Tibial nerve (tissue), 4 donors: ENCODE measurements at regions not wholly inside any gene's neighbourhood (a gene's known extent, or its start where the extent isn't known, plus 50 kb on each side); places are given as distances from the start of the nearest gene placed in this dataset.

Source experiments
- DNase-seq, 2 donors: peaks; one replicate each; pipeline ENCODE4 v3.0.0-alpha.2; 2019; ENCODE audit warnings: low spot score in 2 of 2
- H3K27ac ChIP-seq, 4 donors: fragments of 200-600 bp; sonication (generic) in 3 of 4; one replicate each; pipeline ENCODE4 v1.5.1; 2017 to 2019; ENCODE audit warnings: mild to moderate bottlenecking in 1 of 4
- H3K27me3 ChIP-seq, 2 donors: fragments of 200-600 bp; sonication (generic) in 1 of 2; one replicate each; pipeline versions ENCODE4 v1.5.1 to v1.6.0; 2017 to 2019
- H3K36me3 ChIP-seq, 3 donors: fragments of 200-600 bp; sonication (generic); one replicate each; pipeline ENCODE4 v1.5.1; 2018 to 2019
- H3K4me1 ChIP-seq, 4 donors: fragments of 200-600 bp; sonication (generic) in 3 of 4; one replicate each; pipeline ENCODE4 v1.5.1; 2017 to 2019
- H3K4me3 ChIP-seq, 4 donors: fragments of 200-600 bp; sonication (generic) in 3 of 4; one replicate each; pipeline ENCODE4 v1.5.1; 2017 to 2019; ENCODE audit warnings: mild to moderate bottlenecking in 1 of 4, moderate library complexity in 1 of 4
- H3K9me3 ChIP-seq, 4 donors: fragments of 200-600 bp; sonication (generic) in 3 of 4; one replicate each; pipeline ENCODE4 v1.5.1; 2017 to 2019
- CTCF ChIP-seq, 5 experiments: fragments of 200-600 bp in 3 of 5; fragments of 450-650 bp in 2 of 5; sonication (generic) in 3 of 5; IDR thresholded peaks; one replicate each; pipeline ENCODE4 v1.5.1; 2016 to 2019; ENCODE audit warnings: antibody characterized with exemption in 5 of 5, mild to moderate bottlenecking in 3 of 5, moderate library complexity in 2 of 5
- EP300 ChIP-seq, 2 donors: sonication (generic); formaldehyde crosslinking; IDR thresholded peaks; one replicate each; pipeline ENCODE4 v1.6.1; 2017; ENCODE audit warnings: antibody characterized with exemption in 2 of 2, mild to moderate bottlenecking in 1 of 2
- POLR2A ChIP-seq, 2 donors: fragments of 450-650 bp; IDR thresholded peaks; one replicate each; pipeline ENCODE4 v1.6.1; 2017; ENCODE audit warnings: antibody characterized with exemption in 2 of 2, mild to moderate bottlenecking in 2 of 2, moderate library complexity in 2 of 2
- WGBS, 2 donors: methylation state at CpG; one replicate each; pipeline ENCODE4 v1.1.5; 2018; 5-methylcytosine and 5-hydroxymethylcytosine counted together

- Histone ChIP-seq H3K27me3 (no peaks in the 10 kb centered on the region), H3K36me3 (no peaks in the 10 kb centered on the region), H3K4me1 (peaks cover 0 to 4% (median 0%) of the 10 kb centered on the region in 4 donors), H3K4me3 (no peak overlapping the region), H3K9me3 (no peaks in the 10 kb centered on the region), H3K27ac (no peak overlapping the region)
- peak in 1 of 2 donors; percentile 46 for DNase-seq
- 64 to 67% methylated on average over 4 of the region's 4 CpGs for WGBS, 2 donors
- TF ChIP-seq POLR2A (IDR thresholded peaks at IDR 0.05) (no peak), EP300 (IDR thresholded peaks at IDR 0.05) (peak in 1 of 2 donors; percentile 52)
Measured at GRCh38 chr20:22977047-22977785, 57.9 kb upstream of the SSTR4 start.

DNA sequence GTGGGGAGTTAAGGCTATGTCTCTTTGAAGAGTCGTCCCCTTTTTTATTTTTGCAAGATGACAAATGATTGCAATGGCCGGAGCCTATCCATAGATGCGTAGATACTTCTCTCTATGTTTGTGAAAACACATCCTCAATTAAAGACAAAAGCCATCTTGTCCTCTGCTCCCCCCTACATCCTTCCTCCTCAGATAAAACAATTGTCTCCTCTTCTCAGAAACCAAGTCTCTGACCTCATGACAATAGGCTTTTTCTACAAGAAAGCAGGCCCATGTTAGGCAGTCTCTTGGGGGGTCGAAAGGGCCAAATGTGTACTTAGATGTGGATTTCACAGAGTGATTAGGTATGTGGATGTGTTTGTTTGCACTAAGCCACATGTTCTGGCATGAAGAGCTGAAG is 51.1 kb upstream of the SSTR4 start:
- Histone ChIP-seq H3K4me3 (no peak overlapping the region), H3K27ac (no peak overlapping the region), H3K27me3 (no peaks in the 10 kb centered on the region), H3K36me3 (no peaks in the 10 kb centered on the region), H3K9me3 (no peaks in the 10 kb centered on the region), H3K4me1 (peaks cover 0 to 6% (median 0%) of the 10 kb centered on the region in 4 donors)
- no peak for TF ChIP-seq CTCF (IDR thresholded peaks at IDR 0.05)
- TF ChIP-seq EP300 (IDR thresholded peaks at IDR 0.05), result no peak
- TF ChIP-seq POLR2A (IDR thresholded peaks at IDR 0.05), result no peak
- no peak for DNase-seq
- WGBS, 2 donors, result 37 to 41% methylated on average over 4 of the region's 4 CpGs

DNA sequence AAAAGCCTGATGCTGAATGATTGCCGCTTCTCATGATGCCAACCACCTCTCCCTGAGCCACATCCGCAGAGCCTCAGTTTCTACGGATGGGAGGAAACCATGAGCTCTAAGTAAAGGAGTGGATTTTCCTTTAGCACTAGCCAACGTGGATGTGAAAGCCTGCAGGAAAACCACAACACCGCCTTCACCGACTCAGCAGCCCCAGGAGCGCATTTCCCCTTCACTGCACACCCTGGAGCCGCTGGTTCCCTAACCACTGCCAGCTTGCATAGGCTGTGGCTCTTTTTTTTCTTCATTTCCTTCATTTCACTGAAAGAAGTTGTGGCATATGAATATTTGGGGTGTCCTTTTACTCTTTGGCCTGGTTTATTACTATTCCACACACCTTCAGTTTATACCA is 50.5 kb upstream of the SSTR4 start:
- Histone ChIP-seq H3K27me3 (no peaks in the 10 kb centered on the region), H3K4me1 (peaks cover 0 to 6% (median 0%) of the 10 kb centered on the region in 4 donors), H3K9me3 (no peaks in the 10 kb centered on the region), H3K36me3 (no peaks in the 10 kb centered on the region), H3K4me3 (no peak overlapping the region), H3K27ac (no peak overlapping the region)
- DNase-seq, result no peak
- TF ChIP-seq CTCF (IDR thresholded peaks at IDR 0.05) (no peak), POLR2A (IDR thresholded peaks at IDR 0.05) (no peak)
- WGBS, 2 donors, result 58 to 62% methylated on average over 8 of the region's 8 CpGs

- WGBS, 2 donors, result 71 to 73% methylated on average over 5 of the region's 5 CpGs
- Histone ChIP-seq H3K36me3 (no peaks in the 10 kb centered on the region), H3K27me3 (no peaks in the 10 kb centered on the region), H3K4me3 (no peak overlapping the region), H3K27ac (no peak overlapping the region), H3K9me3 (no peaks in the 10 kb centered on the region), H3K4me1 (peaks cover 0 to 6% (median 0%) of the 10 kb centered on the region in 4 donors)
- TF ChIP-seq EP300 (IDR thresholded peaks at IDR 0.05) (no peak), CTCF (IDR thresholded peaks at IDR 0.05) (no peak), POLR2A (IDR thresholded peaks at IDR 0.05) (no peak)
- no peak for DNase-seq
Measured at GRCh38 chr20:22985239-22985778, 49.8 kb upstream of the SSTR4 start.
